KG1 (cell line): ENCODE measurements at regions not wholly inside any gene's neighbourhood (a gene's known extent, or its start where the extent isn't known, plus 50 kb on each side); places are given as distances from the start of the nearest gene placed in this dataset.

Experiments
- DNase-seq: peaks from one replicate; lab custom pipeline; 2025; lab: John Stamatoyannopoulos, UW

- DNase-seq = no peak
Measured at GRCh38 chr2:219769090-219769910, 141.9 kb downstream of the SLC4A3 start.

GRCh38 chr2:219772103-219772635 lies 144.7 kb downstream of the SLC4A3 start:
- DNase-seq = no peak

GRCh38 chr2:219772697-219773096 lies 145.3 kb downstream of the SLC4A3 start:
- DNase-seq = no peak

GRCh38 chr2:219775506-219775905 lies 148.1 kb downstream of the SLC4A3 start:
- DNase-seq = no peak

GRCh38 chr2:219777388-219777787 lies 150.0 kb downstream of the SLC4A3 start:
- no peak for DNase-seq

- DNase-seq = no peak
Measured at GRCh38 chr2:219778189-219778588, 150.8 kb downstream of the SLC4A3 start.

GRCh38 chr2:219782737-219783348 lies 155.4 kb downstream of the SLC4A3 start:
- DNase-seq = no peak

GRCh38 chr2:219783359-219783975 lies 156.0 kb downstream of the SLC4A3 start:
- DNase-seq = no peak

GRCh38 chr2:219784178-219784577 lies 156.7 kb downstream of the SLC4A3 start:
- no peak for DNase-seq

- no peak for DNase-seq
Measured at GRCh38 chr2:219789476-219789875, 162.0 kb downstream of the SLC4A3 start.

GRCh38 chr2:219792446-219792845 lies 165.0 kb downstream of the SLC4A3 start:
- no peak for DNase-seq

- DNase-seq = no peak
Measured at GRCh38 chr2:219798430-219798829, 171.0 kb downstream of the SLC4A3 start.

GRCh38 chr2:219803294-219803693 lies 175.9 kb downstream of the SLC4A3 start:
- no peak for DNase-seq

GRCh38 chr2:219810895-219811294 lies 183.5 kb downstream of the SLC4A3 start:
- DNase-seq = no peak

GRCh38 chr2:219812672-219813071 lies 185.2 kb downstream of the SLC4A3 start:
- DNase-seq = no peak

GRCh38 chr2:219820767-219821166 lies 193.3 kb downstream of the SLC4A3 start:
- no peak for DNase-seq

GRCh38 chr2:219823574-219823973 lies 196.1 kb downstream of the SLC4A3 start:
- no peak for DNase-seq

GRCh38 chr2:219824996-219825395 lies 197.6 kb downstream of the SLC4A3 start:
- no peak for DNase-seq

GRCh38 chr2:219828127-219828526 lies 200.7 kb downstream of the SLC4A3 start:
- no peak for DNase-seq

- no peak for DNase-seq
Measured at GRCh38 chr2:219829667-219830352, 202.4 kb downstream of the SLC4A3 start.

- DNase-seq = no peak
Measured at GRCh38 chr2:219830353-219830738, 202.9 kb downstream of the SLC4A3 start.

- DNase-seq = no peak
Measured at GRCh38 chr2:219831957-219832356, 204.5 kb downstream of the SLC4A3 start.
